ENCODE measurements at regions not wholly inside any gene's neighbourhood (a gene's known extent, or its start where the extent isn't known, plus 50 kb on each side); places are given as distances from the start of the nearest gene placed in this dataset.

- ATAC-seq, result no peak
- Mint-ChIP-seq H3K4me3 (no peak overlapping the region), H3K9me3 (no peaks in the 10 kb centered on the region), H3K36me3 (no peaks in the 10 kb centered on the region), H3K4me1 (peaks cover 5 to 6% of the 10 kb centered on the region in 2 donors), H3K27ac (no peak overlapping the region), H3K27me3 (ENCODE audit: low read depth in 2 of 2) (peaks cover 0 to 14% of the 10 kb centered on the region in 2 donors)
- H3K27me3 ChIP-seq (ENCODE audit: control insufficient read depth, insufficient read depth, low read length), result no peaks in the 10 kb centered on the region
- H3K4me3 ChIP-seq (ENCODE audit: low read length), result no peak overlapping the region
- 92% methylated on average over 1 of the region's 3 CpGs for WGBS (ENCODE audit: insufficient coverage)
- H3K4me1 ChIP-seq (ENCODE audit: control insufficient read depth, insufficient read depth, low read length), result peaks cover 3% of the 10 kb centered on the region
- no peak for TF ChIP-seq CTCF (IDR thresholded peaks at IDR 0.05)
- DNase-seq, result no peak
- no peak overlapping the region for H3K27ac ChIP-seq (ENCODE audit: low read length)
- no peaks in the 10 kb centered on the region for H3K9me3 ChIP-seq (ENCODE audit: control insufficient read depth, insufficient read depth, low read length)
- no peaks in the 10 kb centered on the region for H3K36me3 ChIP-seq (ENCODE audit: control insufficient read depth, insufficient read depth, low read length)
- intact Hi-C loops (cut with micrococcal nuclease), result loop anchor here (10.0 kb wide), 1 partner anchor 89 kb away; no protein-coding TSS in a partner anchor
Measured at GRCh38 chr9:615756-616155, 225.7 kb upstream of the DMRT1 start.

GRCh38 chr9:616694-617093 lies 224.8 kb upstream of the DMRT1 start:
- ATAC-seq, result no peak
- Histone ChIP-seq H3K4me1 (ENCODE audit: control insufficient read depth, insufficient read depth, low read length) (peaks cover 3% of the 10 kb centered on the region), H3K27me3 (ENCODE audit: control insufficient read depth, insufficient read depth, low read length) (no peaks in the 10 kb centered on the region), H3K9me3 (ENCODE audit: control insufficient read depth, insufficient read depth, low read length) (no peaks in the 10 kb centered on the region), H3K4me3 (ENCODE audit: low read length) (no peak overlapping the region), H3K27ac (ENCODE audit: low read length) (no peak overlapping the region), H3K36me3 (ENCODE audit: control insufficient read depth, insufficient read depth, low read length) (no peaks in the 10 kb centered on the region)
- H3K27me3 Mint-ChIP-seq (ENCODE audit: low read depth in 2 of 2), result peaks cover 0 to 14% of the 10 kb centered on the region in 2 donors
- TF ChIP-seq CTCF (IDR thresholded peaks at IDR 0.05), result no peak
- H3K27ac Mint-ChIP-seq, result no peak overlapping the region
- no peak overlapping the region for H3K4me3 Mint-ChIP-seq
- H3K4me1 Mint-ChIP-seq, result peaks cover 5 to 6% of the 10 kb centered on the region in 2 donors
- intact Hi-C loops (cut with micrococcal nuclease), result loop anchor here (10.0 kb wide), 1 partner anchor 88 kb away; no protein-coding TSS in a partner anchor
- no peaks in the 10 kb centered on the region for H3K9me3 Mint-ChIP-seq
- H3K36me3 Mint-ChIP-seq, result no peaks in the 10 kb centered on the region
- 89% methylated on average over 2 of the region's 4 CpGs for WGBS (ENCODE audit: insufficient coverage)
- no peak for DNase-seq

- WGBS (ENCODE audit: insufficient coverage), result 96% methylated on average over 6 of the region's 7 CpGs
- no peak for TF ChIP-seq CTCF (IDR thresholded peaks at IDR 0.05)
- no peak overlapping the region for H3K27ac ChIP-seq (ENCODE audit: low read length)
- Mint-ChIP-seq H3K27ac (no peak overlapping the region), H3K27me3 (ENCODE audit: low read depth in 2 of 2) (peaks cover 0 to 12% of the 10 kb centered on the region in 2 donors), H3K4me1 (peaks cover 5 to 6% of the 10 kb centered on the region in 2 donors), H3K9me3 (no peaks in the 10 kb centered on the region), H3K4me3 (no peak overlapping the region), H3K36me3 (no peaks in the 10 kb centered on the region)
- H3K4me3 ChIP-seq (ENCODE audit: low read length), result no peak overlapping the region
- no peaks in the 10 kb centered on the region for H3K27me3 ChIP-seq (ENCODE audit: control insufficient read depth, insufficient read depth, low read length)
- no peaks in the 10 kb centered on the region for H3K36me3 ChIP-seq (ENCODE audit: control insufficient read depth, insufficient read depth, low read length)
- intact Hi-C loops (cut with micrococcal nuclease), result loop anchor here (10.0 kb wide), 1 partner anchor 87 kb away; no protein-coding TSS in a partner anchor
- peaks cover 3% of the 10 kb centered on the region for H3K4me1 ChIP-seq (ENCODE audit: control insufficient read depth, insufficient read depth, low read length)
- no peaks in the 10 kb centered on the region for H3K9me3 ChIP-seq (ENCODE audit: control insufficient read depth, insufficient read depth, low read length)
- no peak for ATAC-seq
- no peak for DNase-seq
Measured at GRCh38 chr9:617445-618085, 223.9 kb upstream of the DMRT1 start.

GRCh38 chr9:618478-618877 lies 223.0 kb upstream of the DMRT1 start:
- intact Hi-C loops (cut with micrococcal nuclease), result loop anchor here (10.0 kb wide), 1 partner anchor 86 kb away; no protein-coding TSS in a partner anchor
- Mint-ChIP-seq H3K36me3 (no peaks in the 10 kb centered on the region), H3K27me3 (ENCODE audit: low read depth in 2 of 2) (peaks cover 0 to 7% of the 10 kb centered on the region in 2 donors), H3K27ac (no peak overlapping the region), H3K4me1 (peaks cover 5 to 6% of the 10 kb centered on the region in 2 donors), H3K9me3 (no peaks in the 10 kb centered on the region), H3K4me3 (no peak overlapping the region)
- Histone ChIP-seq H3K4me1 (ENCODE audit: control insufficient read depth, insufficient read depth, low read length) (peaks cover 3% of the 10 kb centered on the region), H3K27ac (ENCODE audit: low read length) (no peak overlapping the region), H3K9me3 (ENCODE audit: control insufficient read depth, insufficient read depth, low read length) (no peaks in the 10 kb centered on the region), H3K27me3 (ENCODE audit: control insufficient read depth, insufficient read depth, low read length) (no peaks in the 10 kb centered on the region), H3K36me3 (ENCODE audit: control insufficient read depth, insufficient read depth, low read length) (no peaks in the 10 kb centered on the region), H3K4me3 (ENCODE audit: low read length) (no peak overlapping the region)
- WGBS (ENCODE audit: insufficient coverage), result 81% methylated on average over 5 of the region's 5 CpGs
- no peak for DNase-seq
- no peak for ATAC-seq
- TF ChIP-seq CTCF (IDR thresholded peaks at IDR 0.05), result no peak
